ENCODE measurements at regions not wholly inside any gene's neighbourhood (a gene's known extent, or its start where the extent isn't known, plus 50 kb on each side); places are given as distances from the start of the nearest gene placed in this dataset.

DNA sequence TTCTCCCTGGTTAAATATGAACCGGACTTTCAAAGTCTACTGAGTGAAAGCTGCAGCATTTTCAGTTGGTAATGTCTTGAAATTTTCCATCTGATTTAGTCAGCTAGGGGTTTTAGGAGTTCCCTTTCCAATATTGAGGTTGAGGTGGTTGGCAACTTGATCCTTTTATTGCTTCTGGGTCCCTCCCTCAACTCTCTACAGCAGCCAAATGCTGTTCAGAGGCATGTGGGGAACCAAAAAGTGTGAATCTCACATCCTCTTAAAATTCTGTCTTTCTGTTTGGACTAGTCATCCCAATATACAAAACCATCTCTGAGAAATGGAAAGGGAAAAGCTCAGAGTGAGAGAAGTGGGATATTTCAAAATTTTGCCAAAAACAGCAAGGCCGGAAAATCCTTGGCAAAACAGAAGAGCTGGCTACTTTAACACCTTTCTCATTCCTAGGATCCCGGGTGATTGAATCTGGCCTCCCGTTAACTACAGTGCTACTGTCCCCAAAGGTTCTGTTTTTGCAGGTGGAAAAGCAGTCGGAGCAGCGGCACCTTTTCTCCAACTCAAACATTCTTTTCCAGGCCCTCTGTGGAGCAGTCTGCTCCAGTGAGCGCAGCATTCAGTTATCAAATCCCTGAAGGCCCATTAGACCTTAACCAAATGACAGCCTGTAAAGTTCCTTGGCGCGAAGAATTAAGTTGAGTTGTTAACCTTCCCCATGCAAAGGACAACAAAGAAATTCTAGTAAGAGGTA, 345.9 kb upstream of the NUDT12 start:
- no peak overlapping the region for H2AFZ ChIP-seq (ENCODE audit: low read length)
- H3K9me3 Mint-ChIP-seq = peaks cover 0 to 6% of the 10 kb centered on the region in 2 experiments; a peak in 2 of 5 replicates
- no peak overlapping the region for H3K27ac Mint-ChIP-seq
- H3K4me1 ChIP-seq (ENCODE audit: insufficient read depth, low read length) = no peaks in the 10 kb centered on the region
- H3K79me2 ChIP-seq (ENCODE audit: insufficient read depth, low read length) = no peaks in the 10 kb centered on the region
- no peak overlapping the region for H4K91ac ChIP-seq (ENCODE audit: insufficient read length, low read depth, low read length)
- no peak overlapping the region for H3K27ac ChIP-seq (ENCODE audit: insufficient read length, low read depth, low read length)
- DNase-seq = no peak
- no peaks in the 10 kb centered on the region for H3K27me3 ChIP-seq (ENCODE audit: insufficient read depth, low read length)
- H4K5ac ChIP-seq (ENCODE audit: insufficient read length, low read depth, low read length) = no peak overlapping the region
- no CpG with 5 or more reads among the region's 9 CpGs for WGBS (ENCODE audit: extremely low coverage, insufficient read length, low lambda C conversion rate)
- no peaks in the 10 kb centered on the region; a peak in 1 of 7 replicates for H3K36me3 Mint-ChIP-seq (ENCODE audit: insufficient read depth in 1 of 3, low read depth in 3 of 3)
- H3K23me2 ChIP-seq (ENCODE audit: insufficient read length, low read depth, low read length, poor library complexity, severe bottlenecking) = no peaks in the 10 kb centered on the region
- H3K79me1 ChIP-seq (ENCODE audit: insufficient read depth, low read depth, low read length, poor library complexity, severe bottlenecking) = no peaks in the 10 kb centered on the region
- H3K14ac ChIP-seq (ENCODE audit: insufficient read depth, low read length) = no peak overlapping the region
- H2BK20ac ChIP-seq (ENCODE audit: low read depth, low read length, poor library complexity, severe bottlenecking) = no peak overlapping the region
- peaks cover 0 to 4% of the 10 kb centered on the region in 2 experiments; a peak in 2 of 4 replicates for H3K4me1 Mint-ChIP-seq
- no peak overlapping the region for H3K9ac ChIP-seq (ENCODE audit: extremely low read depth, insufficient read length, low read length)
- TF ChIP-seq, protein P1, sequence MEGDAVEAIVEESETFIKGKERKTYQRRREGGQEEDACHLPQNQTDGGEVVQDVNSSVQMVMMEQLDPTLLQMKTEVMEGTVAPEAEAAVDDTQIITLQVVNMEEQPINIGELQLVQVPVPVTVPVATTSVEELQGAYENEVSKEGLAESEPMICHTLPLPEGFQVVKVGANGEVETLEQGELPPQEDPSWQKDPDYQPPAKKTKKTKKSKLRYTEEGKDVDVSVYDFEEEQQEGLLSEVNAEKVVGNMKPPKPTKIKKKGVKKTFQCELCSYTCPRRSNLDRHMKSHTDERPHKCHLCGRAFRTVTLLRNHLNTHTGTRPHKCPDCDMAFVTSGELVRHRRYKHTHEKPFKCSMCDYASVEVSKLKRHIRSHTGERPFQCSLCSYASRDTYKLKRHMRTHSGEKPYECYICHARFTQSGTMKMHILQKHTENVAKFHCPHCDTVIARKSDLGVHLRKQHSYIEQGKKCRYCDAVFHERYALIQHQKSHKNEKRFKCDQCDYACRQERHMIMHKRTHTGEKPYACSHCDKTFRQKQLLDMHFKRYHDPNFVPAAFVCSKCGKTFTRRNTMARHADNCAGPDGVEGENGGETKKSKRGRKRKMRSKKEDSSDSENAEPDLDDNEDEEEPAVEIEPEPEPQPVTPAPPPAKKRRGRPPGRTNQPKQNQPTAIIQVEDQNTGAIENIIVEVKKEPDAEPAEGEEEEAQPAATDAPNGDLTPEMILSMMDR (conservative IDR thresholded peaks at IDR 0.05) = no peak
- no peak overlapping the region for H2BK5ac ChIP-seq (ENCODE audit: insufficient read length, low read length)
- H3K9me3 ChIP-seq (ENCODE audit: control insufficient read depth, low read depth, low read length) = no peaks in the 10 kb centered on the region
- no peak overlapping the region for H4K8ac ChIP-seq (replicated peaks; ENCODE audit: insufficient read length, low read depth, low read length)
- H2BK15ac ChIP-seq (ENCODE audit: low read depth, low read length) = no peak overlapping the region
- no peak overlapping the region for H3K56ac ChIP-seq (ENCODE audit: insufficient read length, low read depth, low read length)
- no peak overlapping the region for H3T11ph ChIP-seq (ENCODE audit: low read length)
- H2BK12ac ChIP-seq (ENCODE audit: insufficient read length, low read depth, low read length) = no peak overlapping the region
- no peak overlapping the region for H3K4ac ChIP-seq (ENCODE audit: low read depth, low read length)
- no peaks in the 10 kb centered on the region for H4K20me1 ChIP-seq (ENCODE audit: control insufficient read depth, insufficient read depth, insufficient read length)
- no peak overlapping the region for H2BK120ac ChIP-seq (ENCODE audit: low read depth, low read length, poor library complexity, severe bottlenecking)
- no peak overlapping the region for H3K4me2 ChIP-seq (ENCODE audit: insufficient read depth, insufficient read length, low read length)
- no peak overlapping the region for H3K4me3 Mint-ChIP-seq
- H2AK5ac ChIP-seq (ENCODE audit: insufficient read length, low read length) = no peak overlapping the region
- H3K23ac ChIP-seq (ENCODE audit: insufficient read length, low read depth, low read length) = no peak overlapping the region
- no peaks in the 10 kb centered on the region for H3K27me3 Mint-ChIP-seq (ENCODE audit: low read depth)
- H3K18ac ChIP-seq (ENCODE audit: insufficient read length, low read depth, low read length) = no peak overlapping the region
